ENCODE measurements at regions not wholly inside any gene's neighbourhood (a gene's known extent, or its start where the extent isn't known, plus 50 kb on each side); places are given as distances from the start of the nearest gene placed in this dataset.

DNA sequence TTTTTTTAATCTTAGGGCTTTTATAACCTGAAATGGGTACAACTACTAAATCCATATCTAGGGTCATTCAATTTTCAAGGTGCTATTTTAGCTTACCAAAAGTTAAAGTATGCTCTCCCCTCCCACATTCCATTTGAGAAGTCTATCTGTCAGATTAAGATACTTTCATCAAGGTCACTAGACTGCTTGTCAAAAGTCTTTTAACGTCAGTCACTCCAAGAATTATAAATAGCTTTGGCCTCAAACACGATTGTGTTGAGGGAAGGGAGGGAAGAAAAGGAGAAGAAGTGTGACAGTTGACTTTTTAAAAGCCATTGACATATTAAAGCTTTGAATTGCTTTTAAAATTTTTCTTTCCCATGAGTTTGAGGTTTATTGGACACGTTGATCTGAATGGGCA, 175.8 kb downstream of the PTGER3 start:
- ATAC-seq (ENCODE audit: low read depth), result no peak

DNA sequence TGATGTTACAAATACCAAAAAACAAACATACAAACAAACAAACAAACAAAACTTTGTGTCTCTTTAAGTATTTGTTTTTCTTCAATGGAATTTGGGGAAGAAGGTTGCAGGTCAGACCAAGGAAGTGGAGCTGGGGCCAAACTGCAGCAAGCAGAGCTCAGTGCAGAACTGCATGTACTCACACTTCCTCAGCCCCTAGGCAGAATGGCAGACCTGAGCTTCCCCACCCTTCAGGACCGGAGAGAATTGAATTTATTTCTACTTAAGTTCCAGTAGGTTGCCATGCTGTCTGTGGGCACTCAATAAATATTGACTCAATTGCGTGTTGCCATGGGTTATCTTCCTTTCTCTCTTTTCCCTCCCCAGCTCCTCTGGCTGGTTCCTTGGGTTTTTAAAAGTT, 173.6 kb downstream of the PTGER3 start:
- H3K4me2 ChIP-seq (replicated peaks; ENCODE audit: low read depth, low read length, poor library complexity, severe bottlenecking), result no peak overlapping the region
- WGBS (ENCODE audit: insufficient coverage), result 50% methylated on average over 1 of the region's 2 CpGs
- POLR2A ChIA-PET, result no interaction called here

More for the DNA sequence above, 175.8 kb downstream of the PTGER3 start:
- 20% methylated on average over 1 of the region's 3 CpGs for WGBS (ENCODE audit: insufficient coverage)
- DNase-seq, result no peak
- Mint-ChIP-seq H3K9me3 (ENCODE audit: insufficient read depth) (peaks cover 3% of the 10 kb centered on the region), H3K27ac (no peak overlapping the region), H3K27me3 (no peaks in the 10 kb centered on the region), H3K4me1 (no peaks in the 10 kb centered on the region), H3K4me3 (no peak overlapping the region)
- H3K4me3 ChIP-seq (ENCODE audit: control extremely low read depth in 1 of 5, extremely low read depth in 1 of 5, insufficient read depth in 1 of 5, low read depth in 2 of 5, low read length in 4 of 5), result no peak overlapping the region
- H3K9ac ChIP-seq (ENCODE audit: low read length), result no peak overlapping the region
- no peak overlapping the region for H3K4me2 ChIP-seq (replicated peaks; ENCODE audit: low read depth, low read length, poor library complexity, severe bottlenecking)
- no peaks in the 10 kb centered on the region for H3K27me3 ChIP-seq (replicated peaks in 1 of 4; ENCODE audit: control extremely low read depth in 1 of 4, control insufficient read depth in 3 of 4, insufficient read depth in 4 of 4, low read length in 3 of 4)
- H3K27ac ChIP-seq (ENCODE audit: low read length in 2 of 2), result no peak overlapping the region
- POLR2A ChIA-PET, result no interaction called here
- intact Hi-C loops (cut with micrococcal nuclease), result no loop called here
- H3K36me3 ChIP-seq (replicated peaks in 1 of 2; ENCODE audit: control extremely low read depth in 1 of 2, control insufficient read depth in 1 of 2, extremely low read depth in 1 of 2, insufficient read depth in 2 of 2, low read length in 1 of 2), result no peaks in the 10 kb centered on the region
- no peak overlapping the region for H2AFZ ChIP-seq (ENCODE audit: insufficient read depth, low read depth, low read length, poor library complexity, severe bottlenecking)
- CTCF ChIA-PET, result no interaction called here
- H3K4me1 ChIP-seq (ENCODE audit: control insufficient read depth in 2 of 2, insufficient read depth in 2 of 2, low read length in 2 of 2), result no peaks in the 10 kb centered on the region
- peaks cover 0 to 8% (median 0%) of the 10 kb centered on the region in 3 donors for H3K9me3 ChIP-seq (ENCODE audit: control extremely low read depth in 1 of 3, control insufficient read depth in 2 of 3, insufficient read depth in 1 of 3, low read length in 2 of 3)
- H4K20me1 ChIP-seq (ENCODE audit: control insufficient read depth, insufficient read depth, low read length, poor library complexity, severe bottlenecking), result no peaks in the 10 kb centered on the region
- H3K79me2 ChIP-seq (ENCODE audit: control insufficient read depth, insufficient read depth, low read length), result no peaks in the 10 kb centered on the region
- no peak for TF ChIP-seq EZH2 (IDR thresholded peaks at IDR 0.05; ENCODE audit: borderline replicate concordance, insufficient read depth, low read depth, low read length, poor library complexity, severe bottlenecking)
- TF ChIP-seq, protein P1, sequence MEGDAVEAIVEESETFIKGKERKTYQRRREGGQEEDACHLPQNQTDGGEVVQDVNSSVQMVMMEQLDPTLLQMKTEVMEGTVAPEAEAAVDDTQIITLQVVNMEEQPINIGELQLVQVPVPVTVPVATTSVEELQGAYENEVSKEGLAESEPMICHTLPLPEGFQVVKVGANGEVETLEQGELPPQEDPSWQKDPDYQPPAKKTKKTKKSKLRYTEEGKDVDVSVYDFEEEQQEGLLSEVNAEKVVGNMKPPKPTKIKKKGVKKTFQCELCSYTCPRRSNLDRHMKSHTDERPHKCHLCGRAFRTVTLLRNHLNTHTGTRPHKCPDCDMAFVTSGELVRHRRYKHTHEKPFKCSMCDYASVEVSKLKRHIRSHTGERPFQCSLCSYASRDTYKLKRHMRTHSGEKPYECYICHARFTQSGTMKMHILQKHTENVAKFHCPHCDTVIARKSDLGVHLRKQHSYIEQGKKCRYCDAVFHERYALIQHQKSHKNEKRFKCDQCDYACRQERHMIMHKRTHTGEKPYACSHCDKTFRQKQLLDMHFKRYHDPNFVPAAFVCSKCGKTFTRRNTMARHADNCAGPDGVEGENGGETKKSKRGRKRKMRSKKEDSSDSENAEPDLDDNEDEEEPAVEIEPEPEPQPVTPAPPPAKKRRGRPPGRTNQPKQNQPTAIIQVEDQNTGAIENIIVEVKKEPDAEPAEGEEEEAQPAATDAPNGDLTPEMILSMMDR (IDR thresholded peaks at IDR 0.05), result no peak

More for the DNA sequence above, 173.6 kb downstream of the PTGER3 start:
- H3K79me2 ChIP-seq (ENCODE audit: control insufficient read depth, insufficient read depth, low read length), result no peaks in the 10 kb centered on the region
- TF ChIP-seq, protein P1 (IDR thresholded peaks at IDR 0.05), result no peak
- no peak for TF ChIP-seq EZH2 (IDR thresholded peaks at IDR 0.05; ENCODE audit: borderline replicate concordance, insufficient read depth, low read depth, low read length, poor library complexity, severe bottlenecking)
- ATAC-seq (ENCODE audit: low read depth), result no peak
- Mint-ChIP-seq H3K27me3 (no peaks in the 10 kb centered on the region), H3K4me3 (no peak overlapping the region), H3K4me1 (no peaks in the 10 kb centered on the region), H3K9me3 (ENCODE audit: insufficient read depth) (peaks cover 3% of the 10 kb centered on the region), H3K27ac (no peak overlapping the region)
- intact Hi-C loops (cut with micrococcal nuclease), result no loop called here
- no peaks in the 10 kb centered on the region for H3K27me3 ChIP-seq (replicated peaks in 1 of 4; ENCODE audit: control extremely low read depth in 1 of 4, control insufficient read depth in 3 of 4, insufficient read depth in 4 of 4, low read length in 3 of 4)
- H2AFZ ChIP-seq (ENCODE audit: insufficient read depth, low read depth, low read length, poor library complexity, severe bottlenecking), result no peak overlapping the region
- no peak overlapping the region for H3K27ac ChIP-seq (ENCODE audit: low read length in 2 of 2)
- no peak for DNase-seq
- H4K20me1 ChIP-seq (ENCODE audit: control insufficient read depth, insufficient read depth, low read length, poor library complexity, severe bottlenecking), result no peaks in the 10 kb centered on the region
- no peak overlapping the region for H3K4me3 ChIP-seq (ENCODE audit: control extremely low read depth in 1 of 5, extremely low read depth in 1 of 5, insufficient read depth in 1 of 5, low read depth in 2 of 5, low read length in 4 of 5)
- H3K9ac ChIP-seq (ENCODE audit: low read length), result no peak overlapping the region
- CTCF ChIA-PET, result no interaction called here
- H3K4me1 ChIP-seq (ENCODE audit: control insufficient read depth in 2 of 2, insufficient read depth in 2 of 2, low read length in 2 of 2), result no peaks in the 10 kb centered on the region
- H3K9me3 ChIP-seq (ENCODE audit: control extremely low read depth in 1 of 3, control insufficient read depth in 2 of 3, insufficient read depth in 1 of 3, low read length in 2 of 3), result peaks cover 0 to 8% (median 0%) of the 10 kb centered on the region in 3 donors
- no peaks in the 10 kb centered on the region for H3K36me3 ChIP-seq (replicated peaks in 1 of 2; ENCODE audit: control extremely low read depth in 1 of 2, control insufficient read depth in 1 of 2, extremely low read depth in 1 of 2, insufficient read depth in 2 of 2, low read length in 1 of 2)
